PFSK-1 (cell line): ENCODE measurements at regions not wholly inside any gene's neighbourhood (a gene's known extent, or its start where the extent isn't known, plus 50 kb on each side); places are given as distances from the start of the nearest gene placed in this dataset.

ENCODE experiments used
- POLR2AphosphoS5 ChIP-seq: IDR thresholded peaks from 2 replicates; pipeline ENCODE4 v1.6.1; 2012; ENCODE audit warnings: low read depth, mild to moderate bottlenecking, control low read depth, low read length, moderate library complexity
- SIN3A ChIP-seq: IDR thresholded peaks from 2 replicates; pipeline ENCODE4 v1.6.1; 2012; ENCODE audit warnings: mild to moderate bottlenecking, low read length, moderate library complexity, borderline replicate concordance; ENCODE audit not compliant: insufficient read depth
- TAF1 ChIP-seq: IDR thresholded peaks from 2 replicates; pipeline ENCODE4 v1.6.1; 2012; ENCODE audit warnings: low read length, control low read depth, borderline replicate concordance; ENCODE audit not compliant: insufficient read depth
- TF ChIP-seq, protein P1 (sequence below), 2 experiments: IDR thresholded peaks; 2 replicates each; pipeline versions ENCODE4 v1.6.1 to v1.8.0; 2011 to 2012; ENCODE audit warnings: low read depth in 2 of 2, low read length in 2 of 2, control low read depth in 1 of 2, inconsistent platforms in 1 of 2, mild to moderate bottlenecking in 1 of 2, moderate library complexity in 1 of 2; ENCODE audit not compliant: insufficient read depth in 1 of 2

DNA sequence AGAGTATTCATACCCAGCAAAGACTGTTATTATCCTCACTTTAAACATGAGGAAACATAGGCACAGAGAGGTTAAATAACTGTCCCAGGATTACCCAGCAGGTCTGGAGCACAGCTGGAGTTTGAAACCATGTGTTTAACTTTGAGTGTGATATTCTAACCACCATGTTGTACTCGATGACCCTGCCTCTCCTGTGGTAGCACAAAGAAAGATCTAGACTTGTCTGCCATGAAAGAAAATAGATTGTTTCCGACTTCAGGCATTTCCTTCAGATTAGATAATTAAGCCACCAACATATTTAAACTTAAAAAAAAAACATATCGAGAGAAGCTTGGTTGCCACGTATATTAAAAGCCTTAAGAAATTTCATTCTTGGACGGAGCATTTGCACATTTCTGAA, 104.6 kb upstream of the RUNX1 start:
- TF ChIP-seq POLR2AphosphoS5: no peak
- TF ChIP-seq TAF1: no peak
- TF ChIP-seq SIN3A: no peak
- TF ChIP-seq, protein P1, sequence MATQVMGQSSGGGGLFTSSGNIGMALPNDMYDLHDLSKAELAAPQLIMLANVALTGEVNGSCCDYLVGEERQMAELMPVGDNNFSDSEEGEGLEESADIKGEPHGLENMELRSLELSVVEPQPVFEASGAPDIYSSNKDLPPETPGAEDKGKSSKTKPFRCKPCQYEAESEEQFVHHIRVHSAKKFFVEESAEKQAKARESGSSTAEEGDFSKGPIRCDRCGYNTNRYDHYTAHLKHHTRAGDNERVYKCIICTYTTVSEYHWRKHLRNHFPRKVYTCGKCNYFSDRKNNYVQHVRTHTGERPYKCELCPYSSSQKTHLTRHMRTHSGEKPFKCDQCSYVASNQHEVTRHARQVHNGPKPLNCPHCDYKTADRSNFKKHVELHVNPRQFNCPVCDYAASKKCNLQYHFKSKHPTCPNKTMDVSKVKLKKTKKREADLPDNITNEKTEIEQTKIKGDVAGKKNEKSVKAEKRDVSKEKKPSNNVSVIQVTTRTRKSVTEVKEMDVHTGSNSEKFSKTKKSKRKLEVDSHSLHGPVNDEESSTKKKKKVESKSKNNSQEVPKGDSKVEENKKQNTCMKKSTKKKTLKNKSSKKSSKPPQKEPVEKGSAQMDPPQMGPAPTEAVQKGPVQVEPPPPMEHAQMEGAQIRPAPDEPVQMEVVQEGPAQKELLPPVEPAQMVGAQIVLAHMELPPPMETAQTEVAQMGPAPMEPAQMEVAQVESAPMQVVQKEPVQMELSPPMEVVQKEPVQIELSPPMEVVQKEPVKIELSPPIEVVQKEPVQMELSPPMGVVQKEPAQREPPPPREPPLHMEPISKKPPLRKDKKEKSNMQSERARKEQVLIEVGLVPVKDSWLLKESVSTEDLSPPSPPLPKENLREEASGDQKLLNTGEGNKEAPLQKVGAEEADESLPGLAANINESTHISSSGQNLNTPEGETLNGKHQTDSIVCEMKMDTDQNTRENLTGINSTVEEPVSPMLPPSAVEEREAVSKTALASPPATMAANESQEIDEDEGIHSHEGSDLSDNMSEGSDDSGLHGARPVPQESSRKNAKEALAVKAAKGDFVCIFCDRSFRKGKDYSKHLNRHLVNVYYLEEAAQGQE (IDR thresholded peaks at IDR 0.05; ENCODE audit: insufficient read depth in 1 of 2, low read depth in 2 of 2, low read length in 2 of 2): no peak
